AG10803 (cell line): ENCODE measurements at regions not wholly inside any gene's neighbourhood (a gene's known extent, or its start where the extent isn't known, plus 50 kb on each side); places are given as distances from the start of the nearest gene placed in this dataset.
A peak's percentile ranks its signal among the peaks of the same experiment; 100 is the strongest.

Experiments
- DNase-seq: peaks from one replicate; pipeline ENCODE4 v3.0.0; 2010; ENCODE audit warnings: low read depth
- H3K4me3 ChIP-seq: 2 replicates; pipeline ENCODE4 v1.5.1; 2011; ENCODE audit warnings: mild to moderate bottlenecking, low read length, control low read depth
- TF ChIP-seq, protein P1 (sequence below): conservative IDR thresholded peaks from 2 replicates; pipeline ENCODE4 v1.5.1; 2011; ENCODE audit warnings: mild to moderate bottlenecking, low read length, control low read depth, inconsistent platforms

DNA sequence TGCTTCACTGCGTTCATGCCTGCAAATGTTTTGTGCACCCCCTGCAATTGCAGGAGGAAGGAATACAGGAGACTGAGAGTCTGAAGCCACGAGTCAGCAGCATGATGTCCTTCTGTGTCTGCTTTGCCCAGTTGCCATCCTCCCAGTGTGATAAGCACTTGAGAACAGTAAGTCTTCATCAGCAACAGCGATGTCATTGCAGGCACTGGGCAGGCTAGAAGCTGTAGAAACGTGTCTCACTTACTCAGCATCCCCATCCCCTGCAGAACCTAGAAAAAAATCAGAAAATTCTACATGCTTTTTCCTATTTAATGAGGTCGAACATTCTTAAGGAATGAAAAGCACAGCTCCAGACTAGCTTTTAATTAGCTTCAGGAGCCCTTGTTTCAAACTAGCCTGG lies 156.5 kb upstream of the LPP start:
- TF ChIP-seq, protein P1, sequence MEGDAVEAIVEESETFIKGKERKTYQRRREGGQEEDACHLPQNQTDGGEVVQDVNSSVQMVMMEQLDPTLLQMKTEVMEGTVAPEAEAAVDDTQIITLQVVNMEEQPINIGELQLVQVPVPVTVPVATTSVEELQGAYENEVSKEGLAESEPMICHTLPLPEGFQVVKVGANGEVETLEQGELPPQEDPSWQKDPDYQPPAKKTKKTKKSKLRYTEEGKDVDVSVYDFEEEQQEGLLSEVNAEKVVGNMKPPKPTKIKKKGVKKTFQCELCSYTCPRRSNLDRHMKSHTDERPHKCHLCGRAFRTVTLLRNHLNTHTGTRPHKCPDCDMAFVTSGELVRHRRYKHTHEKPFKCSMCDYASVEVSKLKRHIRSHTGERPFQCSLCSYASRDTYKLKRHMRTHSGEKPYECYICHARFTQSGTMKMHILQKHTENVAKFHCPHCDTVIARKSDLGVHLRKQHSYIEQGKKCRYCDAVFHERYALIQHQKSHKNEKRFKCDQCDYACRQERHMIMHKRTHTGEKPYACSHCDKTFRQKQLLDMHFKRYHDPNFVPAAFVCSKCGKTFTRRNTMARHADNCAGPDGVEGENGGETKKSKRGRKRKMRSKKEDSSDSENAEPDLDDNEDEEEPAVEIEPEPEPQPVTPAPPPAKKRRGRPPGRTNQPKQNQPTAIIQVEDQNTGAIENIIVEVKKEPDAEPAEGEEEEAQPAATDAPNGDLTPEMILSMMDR = no peak
- H3K4me3 ChIP-seq = no peak overlapping the region
- peak; percentile 52 for DNase-seq

GRCh38 chr3:187997946-187998561 lies 155.9 kb upstream of the LPP start:
- TF ChIP-seq, protein P1 = no peak
- no peak overlapping the region for H3K4me3 ChIP-seq
- no peak for DNase-seq

DNA sequence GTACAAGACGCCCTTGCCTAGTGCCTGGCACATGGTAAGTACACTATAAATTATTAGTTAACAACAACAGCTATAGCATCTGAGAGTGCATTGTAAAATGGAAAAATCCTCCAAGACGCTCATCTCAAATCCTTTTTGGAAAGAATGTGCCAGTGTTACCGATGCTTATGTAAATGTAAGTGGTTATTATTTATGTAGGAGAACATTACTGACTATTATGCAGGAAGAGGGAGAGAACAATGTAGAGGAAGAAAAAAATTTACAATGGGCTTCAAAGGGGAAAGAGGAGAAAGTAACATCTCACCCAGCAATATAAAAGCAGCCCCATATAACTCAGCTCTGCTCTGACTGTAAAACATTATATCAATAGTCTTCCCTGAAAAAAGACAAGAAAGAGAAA lies 155.3 kb upstream of the LPP start:
- no peak overlapping the region for H3K4me3 ChIP-seq
- TF ChIP-seq, protein P1 = no peak

DNA sequence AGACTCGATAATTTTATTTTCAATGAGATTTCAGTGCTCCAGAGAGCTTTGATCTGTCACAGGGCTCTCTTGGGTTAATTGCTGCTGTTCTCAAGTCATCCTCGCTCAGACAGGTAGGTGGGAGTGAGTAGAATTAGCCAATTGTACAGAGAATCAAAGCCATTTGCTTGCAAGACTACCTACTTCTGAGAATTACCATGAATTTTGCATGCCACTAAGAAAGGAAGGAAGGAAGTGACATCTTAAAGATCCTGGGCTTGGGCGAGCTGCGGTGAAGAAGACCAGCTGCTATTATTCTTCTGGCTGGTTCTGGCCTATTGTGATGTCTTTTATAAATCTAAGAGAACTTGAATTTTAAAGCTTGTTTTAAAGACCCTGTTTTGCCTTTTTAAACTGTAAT lies 154.1 kb upstream of the LPP start:
- DNase-seq = no peak
- H3K4me3 ChIP-seq = no peak overlapping the region
- TF ChIP-seq, protein P1 = no peak

More for the DNA sequence above, 155.3 kb upstream of the LPP start:
- no peak for DNase-seq

- no peak overlapping the region for H3K4me3 ChIP-seq
- DNase-seq = no peak
- TF ChIP-seq, protein P1 = no peak
Observed at GRCh38 chr3:188000361-188000861, 153.5 kb upstream of the LPP start.

DNA sequence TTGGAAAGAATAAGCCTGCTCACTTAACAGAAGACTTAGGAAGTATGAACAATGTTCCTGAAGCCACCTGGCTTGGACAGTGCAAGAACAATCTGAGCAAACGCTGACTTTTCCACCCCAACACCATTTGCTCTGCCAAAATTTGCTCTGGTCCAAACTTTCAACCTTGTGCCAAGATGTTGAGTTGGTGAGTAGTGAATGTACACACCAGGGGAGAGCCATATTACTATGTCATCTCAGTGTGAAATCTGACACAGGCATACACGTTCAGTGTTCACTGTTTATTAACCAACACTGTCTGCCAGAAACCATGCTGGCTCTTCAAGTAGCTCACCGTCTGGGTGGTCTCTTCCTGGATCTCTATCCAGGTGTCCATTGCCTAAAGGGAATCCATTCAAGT lies 152.9 kb upstream of the LPP start:
- TF ChIP-seq, protein P1 = no peak
- no peak overlapping the region for H3K4me3 ChIP-seq
- no peak for DNase-seq

DNA sequence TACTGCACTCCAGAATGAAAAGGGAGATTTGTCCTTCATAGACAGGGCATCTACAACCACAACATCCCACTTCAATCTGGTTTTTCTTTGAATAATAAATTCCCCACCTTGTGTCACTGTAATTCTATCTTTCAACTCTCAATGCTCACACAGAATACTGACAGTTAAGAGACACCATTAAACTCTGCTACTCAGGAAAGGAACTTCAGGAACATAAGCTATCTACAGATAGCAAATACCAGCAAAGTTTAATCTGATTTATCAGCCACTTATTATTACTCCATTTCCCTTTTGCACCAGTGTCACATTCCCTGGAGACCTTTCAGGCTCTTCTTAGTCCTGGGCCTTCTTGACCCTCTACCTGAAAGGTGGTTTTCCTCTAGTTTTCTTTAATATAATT lies 152.0 kb upstream of the LPP start:
- TF ChIP-seq, protein P1 = no peak
- H3K4me3 ChIP-seq = no peak overlapping the region
- DNase-seq = no peak
